ENCODE measurements at regions not wholly inside any gene's neighbourhood (a gene's known extent, or its start where the extent isn't known, plus 50 kb on each side); places are given as distances from the start of the nearest gene placed in this dataset.
"Not testable (repeated sequence)": the region's sequence is repeated elsewhere in the genome, so short reads cannot be mapped to it uniquely, and the experiment has no call there.

- no peak for DNase-seq
Measured at GRCh38 chr3:152724270-152724669, 110.7 kb upstream of the P2RY1 start.

- DNase-seq = no peak
Measured at GRCh38 chr3:152728231-152728980, 106.5 kb upstream of the P2RY1 start.

- no peak for DNase-seq
Measured at GRCh38 chr3:152729906-152730305, 105.0 kb upstream of the P2RY1 start.

- DNase-seq = no peak
Measured at GRCh38 chr3:152731511-152731910, 103.4 kb upstream of the P2RY1 start.

- no peak for DNase-seq
Measured at GRCh38 chr3:152733584-152734119, 101.3 kb upstream of the P2RY1 start.

- DNase-seq = no peak
Measured at GRCh38 chr3:152737021-152737908, 97.7 kb upstream of the P2RY1 start.

GRCh38 chr3:152738656-152739055, 96.3 kb upstream of the P2RY1 start:
- no peak for DNase-seq

- DNase-seq = no peak
Measured at GRCh38 chr3:152742368-152743347, 92.3 kb upstream of the P2RY1 start.

GRCh38 chr3:152745646-152746045, 89.3 kb upstream of the P2RY1 start:
- DNase-seq = no peak

- DNase-seq = no peak
Measured at GRCh38 chr3:152754303-152754702, 80.6 kb upstream of the P2RY1 start.

- DNase-seq = no peak
Measured at GRCh38 chr3:152756807-152757206, 78.1 kb upstream of the P2RY1 start.

GRCh38 chr3:152760024-152760563, 74.8 kb upstream of the P2RY1 start:
- no peak for DNase-seq

GRCh38 chr3:152760591-152760990, 74.3 kb upstream of the P2RY1 start:
- DNase-seq = no peak

- DNase-seq = no peak
Measured at GRCh38 chr3:152768478-152768877, 66.5 kb upstream of the P2RY1 start.

GRCh38 chr3:152769523-152769922, 65.4 kb upstream of the P2RY1 start:
- DNase-seq = no peak

GRCh38 chr3:152770296-152770695, 64.6 kb upstream of the P2RY1 start:
- no peak for DNase-seq

- DNase-seq = no peak
Measured at GRCh38 chr3:152771120-152771519, 63.8 kb upstream of the P2RY1 start.

GRCh38 chr3:152772674-152773225, 62.2 kb upstream of the P2RY1 start:
- DNase-seq = no peak

- DNase-seq = no peak
Measured at GRCh38 chr3:152773633-152774032, 61.3 kb upstream of the P2RY1 start.

GRCh38 chr3:152774230-152774629, 60.7 kb upstream of the P2RY1 start:
- DNase-seq = not testable (repeated sequence)

- DNase-seq = no peak
Measured at GRCh38 chr3:152778022-152778421, 56.9 kb upstream of the P2RY1 start.

GRCh38 chr3:152779653-152780052, 55.3 kb upstream of the P2RY1 start:
- DNase-seq = no peak

Measured in SHP77 (cell line).